Hepatocyte (in vitro differentiated cells): ENCODE measurements at regions not wholly inside any gene's neighbourhood (a gene's known extent, or its start where the extent isn't known, plus 50 kb on each side); places are given as distances from the start of the nearest gene placed in this dataset.

Source experiments
- DNase-seq: peaks from one replicate; pipeline ENCODE4 v3.0.0-alpha.2; 2016; ENCODE audit warnings: low spot score
- H2AFZ ChIP-seq: fragments of 200-600 bp; sonication (generic); 2 replicates; pipeline ENCODE4 v1.6.0; 2016; ENCODE audit warnings: antibody characterized with exemption, mild to moderate bottlenecking
- H3K27ac ChIP-seq: fragments of 200-600 bp; sonication (generic); 2 replicates; pipeline ENCODE4 v1.5.1; 2016; ENCODE audit warnings: mild to moderate bottlenecking
- H3K27me3 ChIP-seq: fragments of 200-600 bp; sonication (generic); 2 replicates; pipeline ENCODE4 v1.6.1; 2016
- H3K36me3 ChIP-seq: fragments of 200-600 bp; sonication (generic); replicated peaks from 2 replicates; pipeline ENCODE4 v1.5.1; 2016; ENCODE audit warnings: low read depth; ENCODE audit not compliant: insufficient read depth
- H3K4me1 ChIP-seq: fragments of 200-600 bp; sonication (generic); 2 replicates; pipeline ENCODE4 v1.5.1; 2016; ENCODE audit warnings: mild to moderate bottlenecking, moderate library complexity; ENCODE audit not compliant: insufficient read depth
- H3K4me2 ChIP-seq: fragments of 200-600 bp; sonication (generic); 2 replicates; pipeline ENCODE4 v1.6.0; 2016
- H3K4me3 ChIP-seq: fragments of 200-600 bp; sonication (generic); 2 replicates; pipeline ENCODE4 v1.5.1; 2016; ENCODE audit warnings: mild to moderate bottlenecking
- H3K79me2 ChIP-seq: fragments of 200-600 bp; sonication (generic); 2 replicates; pipeline ENCODE4 v1.6.0; 2017; ENCODE audit warnings: mild to moderate bottlenecking
- H3K9me2 ChIP-seq: fragments of 200-600 bp; sonication (generic); replicated peaks from 2 replicates; pipeline ENCODE4 v1.6.0; 2017; ENCODE audit warnings: mild to moderate bottlenecking; ENCODE audit not compliant: insufficient read depth
- H3K9me3 ChIP-seq: fragments of 200-600 bp; sonication (generic); 2 replicates; pipeline ENCODE4 v1.5.1; 2016; ENCODE audit warnings: low read depth, mild to moderate bottlenecking
- H4K20me1 ChIP-seq: fragments of 200-600 bp; sonication (generic); 2 replicates; pipeline ENCODE4 v1.6.0; 2016; ENCODE audit warnings: mild to moderate bottlenecking; ENCODE audit not compliant: insufficient read depth, poor library complexity, severe bottlenecking
- CTCF ChIP-seq: fragments of 200-600 bp; sonication (generic); IDR thresholded peaks from 2 replicates; pipeline ENCODE4 v1.5.1; 2016; ENCODE audit warnings: antibody characterized with exemption, mild to moderate bottlenecking; ENCODE audit not compliant: poor library complexity
- EZH2 ChIP-seq: fragments of 200-600 bp; sonication (generic); IDR thresholded peaks from 2 replicates; pipeline ENCODE4 v1.6.1; 2016; ENCODE audit warnings: antibody characterized with exemption, mild to moderate bottlenecking, borderline replicate concordance
- EZH2phosphoT487 ChIP-seq: fragments of 200-600 bp; sonication (generic); IDR thresholded peaks from one replicate; pipeline ENCODE4 v1.6.1; 2018; ENCODE audit warnings: antibody characterized with exemption, mild to moderate bottlenecking, low read depth, moderate library complexity; ENCODE audit not compliant: unreplicated experiment, severe bottlenecking
- WGBS: methylation state at CpG from one replicate; pipeline ENCODE4 v1.1.6; 2016; ENCODE audit warnings: low lambda C conversion rate; ENCODE audit errors: missing lambda C conversion rate; 5-methylcytosine and 5-hydroxymethylcytosine counted together

DNA sequence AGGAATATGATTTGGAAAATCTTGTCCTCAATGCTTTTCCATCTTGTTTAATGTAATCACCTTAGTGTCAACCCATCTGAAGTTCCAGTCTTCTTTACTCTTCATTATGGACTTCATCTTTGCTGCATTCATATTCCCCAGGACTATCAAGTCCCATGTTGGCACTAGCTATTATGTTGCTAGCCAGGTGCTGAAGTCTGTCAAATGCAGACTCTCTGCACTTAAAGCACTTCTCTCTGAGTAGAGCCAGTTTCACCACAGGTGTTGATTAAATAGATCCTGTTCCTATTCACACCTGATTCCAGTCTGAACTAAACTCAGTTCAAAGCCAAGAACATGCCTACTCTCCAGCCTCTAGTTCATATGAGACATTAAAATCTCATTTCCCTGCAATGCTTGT lies 75.0 kb upstream of the PKN2 start:
- no peak overlapping the region for H3K4me3 ChIP-seq
- no peak overlapping the region for H3K27ac ChIP-seq
- no peaks in the 10 kb centered on the region for H3K9me2 ChIP-seq
- no peak overlapping the region for H2AFZ ChIP-seq
- no peaks in the 10 kb centered on the region for H3K27me3 ChIP-seq
- peaks cover 3% of the 10 kb centered on the region for H3K4me1 ChIP-seq
- no peak for DNase-seq
- no peaks in the 10 kb centered on the region for H3K36me3 ChIP-seq
- H3K4me2 ChIP-seq = no peak overlapping the region
- H3K9me3 ChIP-seq = no peaks in the 10 kb centered on the region
- no peaks in the 10 kb centered on the region for H4K20me1 ChIP-seq
- no peaks in the 10 kb centered on the region for H3K79me2 ChIP-seq
- TF ChIP-seq EZH2 = no peak

GRCh38 chr1:88610687-88611086 lies 73.4 kb upstream of the PKN2 start:
- H3K9me3 ChIP-seq = no peaks in the 10 kb centered on the region
- no peaks in the 10 kb centered on the region for H3K27me3 ChIP-seq
- no peak overlapping the region for H2AFZ ChIP-seq
- H3K4me3 ChIP-seq = no peak overlapping the region
- H3K79me2 ChIP-seq = no peaks in the 10 kb centered on the region
- peaks cover 3% of the 10 kb centered on the region for H3K4me1 ChIP-seq
- H3K9me2 ChIP-seq = no peaks in the 10 kb centered on the region
- TF ChIP-seq CTCF (no peak), EZH2phosphoT487 (no peak), EZH2 (no peak)
- no peak overlapping the region for H3K27ac ChIP-seq
- 94% methylated on average over 7 of the region's 7 CpGs for WGBS
- no peak for DNase-seq
- no peaks in the 10 kb centered on the region for H4K20me1 ChIP-seq
- no peak overlapping the region for H3K4me2 ChIP-seq
- H3K36me3 ChIP-seq = no peaks in the 10 kb centered on the region

GRCh38 chr1:88612292-88612691 lies 71.8 kb upstream of the PKN2 start:
- Histone ChIP-seq H3K36me3 (no peaks in the 10 kb centered on the region), H4K20me1 (no peaks in the 10 kb centered on the region), H3K27ac (peak overlapping the region; percentile 67), H3K9me3 (no peaks in the 10 kb centered on the region), H3K27me3 (no peaks in the 10 kb centered on the region), H3K4me3 (no peak overlapping the region), H3K79me2 (no peaks in the 10 kb centered on the region), H3K4me2 (no peak overlapping the region), H2AFZ (no peak overlapping the region), H3K4me1 (peaks cover 3% of the 10 kb centered on the region), H3K9me2 (no peaks in the 10 kb centered on the region)
- TF ChIP-seq CTCF = no peak
- no peak for TF ChIP-seq EZH2
- no peak for TF ChIP-seq EZH2phosphoT487
- peak; percentile 19 for DNase-seq
- WGBS = 67% methylated on average over 2 of the region's 2 CpGs

DNA sequence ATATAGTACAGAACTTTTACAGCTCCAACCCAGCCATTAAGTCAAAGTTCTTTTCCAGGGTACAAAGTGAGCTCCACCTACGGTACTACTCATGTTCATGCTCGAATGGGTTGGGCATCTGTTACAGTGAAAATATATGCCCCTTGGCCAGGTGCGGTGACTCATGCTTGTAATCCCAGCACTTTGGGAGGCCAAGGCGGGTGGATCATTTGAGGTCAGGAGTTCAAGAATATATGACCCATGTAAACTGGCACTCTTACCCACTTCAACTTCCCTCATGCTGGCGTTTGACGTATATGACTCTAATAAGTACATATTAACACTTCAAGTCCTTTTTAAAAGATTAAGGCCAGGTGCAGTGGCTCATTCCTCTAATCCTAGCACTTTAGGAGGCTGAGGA lies 71.3 kb upstream of the PKN2 start:
- Histone ChIP-seq H3K79me2 (no peaks in the 10 kb centered on the region), H4K20me1 (no peaks in the 10 kb centered on the region), H3K36me3 (no peaks in the 10 kb centered on the region), H3K9me3 (no peaks in the 10 kb centered on the region), H2AFZ (no peak overlapping the region), H3K4me2 (no peak overlapping the region), H3K9me2 (no peaks in the 10 kb centered on the region), H3K4me3 (no peak overlapping the region), H3K27ac (peak overlapping the region; percentile 67), H3K4me1 (peaks cover 3% of the 10 kb centered on the region), H3K27me3 (no peaks in the 10 kb centered on the region)
- TF ChIP-seq EZH2 (no peak), CTCF (no peak), EZH2phosphoT487 (no peak)
- WGBS = 57% methylated on average over 6 of the region's 6 CpGs
- DNase-seq = peak; percentile 31
